Aorta (tissue), 5 donors: ENCODE measurements at regions not wholly inside any gene's neighbourhood (a gene's known extent, or its start where the extent isn't known, plus 50 kb on each side); places are given as distances from the start of the nearest gene placed in this dataset.

Experiments used
- ATAC-seq: fragments of 200-7000 bp; cut with Tn5 transposase; one replicate; pipeline ENCODE4 v1.9.1; 2022; ENCODE audit warnings: moderate library complexity; ENCODE audit not compliant: low FRiP score
- DNase-seq, 2 donors: peaks; one replicate each; pipeline ENCODE4 v3.0.0-alpha.2; 2020
- H3K27ac ChIP-seq, 2 donors: one replicate each; pipeline ENCODE4 v1.5.1; 2013; ENCODE audit warnings: low read length in 2 of 2, mild to moderate bottlenecking in 2 of 2, moderate library complexity in 2 of 2, control low read depth in 1 of 2, inconsistent platforms in 1 of 2, low read depth in 1 of 2
- H3K27me3 ChIP-seq, 2 donors: one replicate each; pipeline ENCODE4 v1.6.1; 2013; ENCODE audit warnings: control low read depth in 1 of 2, low read length in 1 of 2, mild to moderate bottlenecking in 1 of 2, moderate library complexity in 1 of 2; ENCODE audit not compliant: insufficient read depth in 2 of 2, control insufficient read depth in 1 of 2
- H3K36me3 ChIP-seq, 2 donors: one replicate each; pipeline ENCODE4 v1.6.1; 2013; ENCODE audit warnings: control low read depth in 1 of 2, low read length in 1 of 2, mild to moderate bottlenecking in 1 of 2; ENCODE audit not compliant: insufficient read depth in 2 of 2, control insufficient read depth in 1 of 2
- H3K4me1 ChIP-seq, 2 donors: one replicate each; pipeline ENCODE4 v1.6.1; 2013; ENCODE audit warnings: low read length in 2 of 2, control low read depth in 1 of 2, mild to moderate bottlenecking in 1 of 2, moderate library complexity in 1 of 2; ENCODE audit not compliant: insufficient read depth in 2 of 2, control insufficient read depth in 1 of 2
- H3K4me3 ChIP-seq, 2 donors: one replicate each; pipeline ENCODE4 v1.5.1; 2013; ENCODE audit warnings: low read length in 2 of 2, control low read depth in 1 of 2, mild to moderate bottlenecking in 1 of 2
- H3K9me3 ChIP-seq: one replicate; pipeline ENCODE4 v1.6.1; 2013; ENCODE audit warnings: mild to moderate bottlenecking, low read length; ENCODE audit not compliant: control insufficient read depth
- WGBS, 2 donors: extraction: QIAGEN DNeasy Blood & Tissue Kit; methylation state at CpG; one replicate each; pipeline ENCODE4 v1.1.7; 2013; 5-methylcytosine and 5-hydroxymethylcytosine counted together
- intact Hi-C, 2 donors: fragments of 100-400 bp; cut with DNase I; formaldehyde crosslinking; loops; one replicate each; pipeline versions ENCODE4 v1.14.2 to v1.15.0; 2022
- donor health status: healthy with polysubstance abuse.
- donor health status: Bipolar disorder and iron deficiency.
- donor health status: DM: no; HTN: no; CAD: no.
- donor health status: DM: no; HTN: no; CAD: no.
- donor health status: DM: yes; HTN: yes; CAD: no.

- peaks cover 0 to 2% of the 10 kb centered on the region in 2 donors for H3K27me3 ChIP-seq
- no peaks in the 10 kb centered on the region for H3K36me3 ChIP-seq
- no peak overlapping the region for H3K27ac ChIP-seq
- no peak for DNase-seq
- H3K4me1 ChIP-seq = no peaks in the 10 kb centered on the region
- intact Hi-C loops = no loop called here
- H3K4me3 ChIP-seq = no peak overlapping the region
- no peak for ATAC-seq
- no peaks in the 10 kb centered on the region for H3K9me3 ChIP-seq
These were observed 62.6 kb upstream of the SFMBT2 start for GRCh38 chr10:7473474-7473873.

- Histone ChIP-seq H3K27me3 (peaks cover 0 to 2% of the 10 kb centered on the region in 2 donors), H3K27ac (no peak overlapping the region), H3K4me1 (no peaks in the 10 kb centered on the region), H3K9me3 (no peaks in the 10 kb centered on the region), H3K4me3 (no peak overlapping the region), H3K36me3 (no peaks in the 10 kb centered on the region)
- intact Hi-C loops = no loop called here
- no peak for DNase-seq
- ATAC-seq = no peak
- WGBS, 2 donors = 50 to 55% methylated on average over 9 of the region's 9 CpGs
These were observed 61.0 kb upstream of the SFMBT2 start for GRCh38 chr10:7471720-7472367.

GRCh38 chr10:7470371-7470770, 59.5 kb upstream of the SFMBT2 start:
- Histone ChIP-seq H3K4me3 (no peak overlapping the region), H3K9me3 (no peaks in the 10 kb centered on the region), H3K27me3 (peaks cover 0 to 2% of the 10 kb centered on the region in 2 donors), H3K4me1 (no peaks in the 10 kb centered on the region), H3K27ac (no peak overlapping the region), H3K36me3 (no peaks in the 10 kb centered on the region)
- ATAC-seq = no peak
- no peak for DNase-seq
- 80 to 82% methylated on average over 2 of the region's 2 CpGs for WGBS, 2 donors
- intact Hi-C loops = no loop called here

- intact Hi-C loops = no loop called here
- DNase-seq = no peak
- WGBS, 2 donors = 51 to 68% methylated on average over 7 of the region's 7 CpGs
- Histone ChIP-seq H3K36me3 (no peaks in the 10 kb centered on the region), H3K27ac (no peak overlapping the region), H3K4me3 (no peak overlapping the region), H3K4me1 (no peaks in the 10 kb centered on the region), H3K9me3 (no peaks in the 10 kb centered on the region), H3K27me3 (peaks cover 0 to 2% of the 10 kb centered on the region in 2 donors)
- ATAC-seq = no peak
These were observed 56.3 kb upstream of the SFMBT2 start for GRCh38 chr10:7467031-7467667.

- intact Hi-C loops = no loop called here
- 76 to 82% methylated on average over 8 of the region's 8 CpGs for whole genome bisulfite sequencing, 2 donors
These were observed 53.9 kb upstream of the SFMBT2 start for GRCh38 chr10:7464691-7465090.

More at GRCh38 chr10:7464691-7465090, 53.9 kb upstream of the SFMBT2 start:
- Histone ChIP-seq H3K9me3 (no peaks in the 10 kb centered on the region), H3K27ac (no peak overlapping the region), H3K27me3 (no peaks in the 10 kb centered on the region), H3K4me3 (no peak overlapping the region), H3K36me3 (no peaks in the 10 kb centered on the region), H3K4me1 (no peaks in the 10 kb centered on the region)
- DNase-seq (peak in 1 of 2 donors; percentile 58), ATAC-seq (no peak)
